Activated naive CD4-positive, alpha-beta T cell treated with anti-CD3 and anti-CD28 coated beads for 36 hours (primary cell): ENCODE measurements at regions not wholly inside any gene's neighbourhood (a gene's known extent, or its start where the extent isn't known, plus 50 kb on each side); places are given as distances from the start of the nearest gene placed in this dataset.
"Not testable (repeated sequence)": the region's sequence is repeated elsewhere in the genome, so short reads cannot be mapped to it uniquely, and the experiment has no call there.

Experiments used
- CTCF ChIA-PET: fragments of 350-600 bp; sonication (Branson Sonifier 250); formaldehyde crosslinking; loops from one replicate; lab custom pipeline; 2021; ENCODE audit warnings: antibody characterized with exemption; lab: Charles Lee
- DNase-seq: peaks from one replicate; pipeline ENCODE4 v3.0.0-alpha.2; 2020
- H3K27ac Mint-ChIP-seq: one replicate; pipeline ENCODE4 v1.8.0; 2021; ENCODE audit warnings: mild to moderate bottlenecking, mixed read lengths
- H3K27me3 Mint-ChIP-seq: one replicate; pipeline ENCODE4 v1.8.0; 2021; ENCODE audit warnings: low read depth, mixed read lengths
- H3K36me3 Mint-ChIP-seq: one replicate; pipeline ENCODE4 v1.8.0; 2021; ENCODE audit warnings: low read depth, mixed read lengths
- H3K4me1 Mint-ChIP-seq: one replicate; pipeline ENCODE4 v1.8.0; 2021; ENCODE audit warnings: low read depth, mixed read lengths
- H3K4me3 Mint-ChIP-seq: one replicate; pipeline ENCODE4 v1.8.0; 2021; ENCODE audit warnings: mild to moderate bottlenecking, moderate library complexity, mixed read lengths
- H3K9me3 Mint-ChIP-seq: one replicate; pipeline ENCODE4 v1.8.0; 2021; ENCODE audit warnings: mixed read lengths
- intact Hi-C: fragments of 100-400 bp; cut with micrococcal nuclease; formaldehyde crosslinking; loops from one replicate; pipeline ENCODE4 v1.15.1; 2023

DNA sequence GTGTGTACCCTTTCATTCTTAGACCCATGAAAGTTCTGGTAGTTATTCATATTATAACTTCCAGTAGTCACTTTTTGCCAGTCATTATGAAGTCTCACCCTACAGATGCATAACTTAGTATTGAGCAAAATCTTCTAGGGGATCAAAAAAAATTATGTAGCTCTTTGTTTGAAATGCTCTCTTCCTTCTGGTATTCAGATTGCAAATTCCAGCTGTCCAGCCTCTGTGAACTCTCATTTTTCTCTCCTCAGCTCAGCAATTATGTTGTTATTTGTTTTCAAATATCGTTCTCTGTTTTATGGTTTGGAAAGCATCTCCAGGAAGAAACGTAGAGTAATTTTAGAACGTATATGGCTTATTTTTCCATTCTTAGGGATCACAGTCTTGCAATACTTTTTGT lies 442.5 kb downstream of the SEMA3D start:
- Mint-ChIP-seq H3K4me3 (no peak overlapping the region), H3K9me3 (no peaks in the 10 kb centered on the region), H3K27me3 (peaks cover 3% of the 10 kb centered on the region), H3K4me1 (no peaks in the 10 kb centered on the region), H3K36me3 (no peaks in the 10 kb centered on the region), H3K27ac (no peak overlapping the region)
- no peak for DNase-seq
- intact Hi-C loops, result no loop called here
- CTCF ChIA-PET, result no interaction called here

DNA sequence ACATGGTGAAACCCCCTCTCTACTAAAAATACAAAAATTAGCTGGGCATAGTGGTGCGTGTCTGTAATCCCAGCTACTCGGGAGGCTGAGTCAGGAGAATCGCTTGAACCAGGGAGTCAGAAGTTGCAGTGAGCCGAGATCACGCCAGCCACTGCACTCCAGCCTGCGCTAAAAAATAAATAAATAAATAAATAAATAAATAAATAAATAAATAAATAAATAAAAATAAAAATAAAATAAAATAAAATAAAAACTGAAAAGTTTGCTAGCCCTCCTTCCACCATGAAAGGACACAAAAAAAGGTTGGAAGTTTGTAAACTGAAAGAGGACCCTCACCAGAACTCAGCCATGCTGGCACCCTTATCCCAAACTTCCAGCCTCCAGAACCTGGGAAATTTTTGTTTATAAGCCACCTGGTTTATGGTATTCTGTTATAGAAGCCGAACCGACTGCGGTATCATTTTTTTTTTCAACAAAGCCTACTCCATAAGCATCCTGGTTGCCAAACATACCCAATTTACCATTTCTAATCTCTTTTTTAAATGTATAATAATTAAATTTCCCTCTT lies 448.2 kb downstream of the SEMA3D start:
- DNase-seq, result no peak
- CTCF ChIA-PET, result no interaction called here
- no peaks in the 10 kb centered on the region for H3K4me1 Mint-ChIP-seq
- peaks cover 2% of the 10 kb centered on the region for H3K9me3 Mint-ChIP-seq
- intact Hi-C loops, result no loop called here
- no peak overlapping the region for H3K27ac Mint-ChIP-seq
- H3K27me3 Mint-ChIP-seq, result no peaks in the 10 kb centered on the region
- H3K4me3 Mint-ChIP-seq, result no peak overlapping the region
- no peaks in the 10 kb centered on the region for H3K36me3 Mint-ChIP-seq

DNA sequence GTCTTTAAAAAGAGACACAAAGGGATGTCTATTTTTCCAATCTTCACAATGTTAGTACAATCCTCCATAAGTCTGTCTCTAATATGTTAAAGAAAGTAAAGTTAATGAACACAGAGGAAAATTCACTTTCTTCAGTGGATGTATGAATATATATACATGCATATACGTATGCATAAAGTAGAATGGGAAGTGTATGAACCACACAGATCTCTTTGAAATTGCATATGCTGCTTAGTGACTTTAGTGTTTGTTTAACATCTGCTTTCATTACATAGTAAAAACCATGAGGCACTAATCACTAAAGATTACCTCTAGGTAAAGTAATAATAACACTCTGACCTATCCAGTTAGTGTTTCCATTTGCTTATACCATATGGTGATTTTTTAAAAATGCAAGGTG lies 451.2 kb downstream of the SEMA3D start:
- Mint-ChIP-seq H3K9me3 (peaks cover 8% of the 10 kb centered on the region), H3K4me3 (no peak overlapping the region), H3K27me3 (no peaks in the 10 kb centered on the region), H3K36me3 (peaks cover 1% of the 10 kb centered on the region), H3K27ac (no peak overlapping the region), H3K4me1 (no peaks in the 10 kb centered on the region)
- no peak for DNase-seq
- intact Hi-C loops, result no loop called here
- CTCF ChIA-PET, result no interaction called here

DNA sequence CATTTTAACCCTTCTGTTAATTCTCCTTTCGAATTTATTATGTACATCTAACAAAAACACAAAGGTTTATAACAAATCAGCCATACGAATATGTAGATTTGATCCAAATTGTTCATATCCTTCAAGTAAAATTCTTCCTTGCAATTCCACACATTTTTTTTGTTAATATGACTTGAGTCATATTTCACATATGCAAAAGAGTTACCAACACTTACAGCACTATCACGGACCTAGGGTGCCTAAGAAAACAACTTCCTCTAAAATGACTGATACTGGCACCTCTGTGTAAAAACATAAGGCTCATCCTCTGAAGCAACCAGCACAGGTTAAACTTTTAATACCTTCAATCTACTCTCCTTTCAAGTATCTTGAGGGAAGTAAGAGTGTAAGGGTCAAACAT lies 451.8 kb downstream of the SEMA3D start:
- Mint-ChIP-seq H3K9me3 (peaks cover 12% of the 10 kb centered on the region), H3K27ac (no peak overlapping the region), H3K36me3 (peaks cover 1% of the 10 kb centered on the region), H3K27me3 (no peaks in the 10 kb centered on the region), H3K4me3 (no peak overlapping the region), H3K4me1 (no peaks in the 10 kb centered on the region)
- CTCF ChIA-PET, result no interaction called here
- DNase-seq, result no peak
- intact Hi-C loops, result no loop called here

DNA sequence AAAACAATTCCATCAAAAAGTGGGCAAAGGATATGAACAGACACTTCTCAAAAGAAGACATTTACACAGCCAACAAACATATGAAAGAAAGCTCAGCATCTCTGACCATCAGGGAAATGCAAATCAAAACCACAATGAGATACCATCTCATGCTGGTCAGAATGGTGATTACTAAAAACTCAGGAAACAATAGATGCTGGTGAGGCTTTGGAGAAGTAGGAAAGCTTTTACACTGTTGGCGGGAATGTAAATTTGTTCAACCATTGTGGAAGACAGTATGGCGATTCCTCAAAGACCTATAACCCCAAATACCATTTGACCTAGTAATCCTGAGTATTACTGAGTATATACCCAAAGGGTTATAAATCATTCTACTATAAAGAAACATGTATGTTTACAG lies 452.9 kb downstream of the SEMA3D start:
- intact Hi-C loops, H3K4me1 Mint-ChIP-seq, H3K36me3 Mint-ChIP-seq, H3K27ac Mint-ChIP-seq, H3K4me3 Mint-ChIP-seq, DNase-seq, CTCF ChIA-PET, H3K27me3 Mint-ChIP-seq: not testable (repeated sequence)
- H3K9me3 Mint-ChIP-seq, result peaks cover 13% of the 10 kb centered on the region

DNA sequence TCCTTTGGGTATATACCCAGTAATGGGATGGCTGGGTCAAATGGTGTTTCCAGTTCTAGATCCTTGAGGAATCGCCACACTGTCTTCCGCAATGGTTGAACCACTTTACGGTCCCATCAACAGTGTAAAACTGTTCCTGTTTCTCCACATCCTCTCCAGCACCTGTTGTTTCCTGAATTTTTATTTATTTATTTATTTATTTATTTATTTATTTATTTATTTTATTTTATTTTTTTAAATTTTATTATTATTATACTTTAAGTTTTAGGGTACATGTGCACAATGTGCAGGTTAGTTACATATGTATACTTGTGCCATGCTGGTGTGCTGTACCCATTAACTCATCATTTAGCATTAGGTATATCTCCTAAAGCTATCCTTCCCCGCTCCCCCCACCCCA lies 456.0 kb downstream of the SEMA3D start:
- DNase-seq, H3K4me1 Mint-ChIP-seq, H3K4me3 Mint-ChIP-seq, H3K27me3 Mint-ChIP-seq, intact Hi-C loops, H3K27ac Mint-ChIP-seq, H3K36me3 Mint-ChIP-seq, CTCF ChIA-PET: not testable (repeated sequence)
- H3K9me3 Mint-ChIP-seq, result peaks cover 15% of the 10 kb centered on the region

DNA sequence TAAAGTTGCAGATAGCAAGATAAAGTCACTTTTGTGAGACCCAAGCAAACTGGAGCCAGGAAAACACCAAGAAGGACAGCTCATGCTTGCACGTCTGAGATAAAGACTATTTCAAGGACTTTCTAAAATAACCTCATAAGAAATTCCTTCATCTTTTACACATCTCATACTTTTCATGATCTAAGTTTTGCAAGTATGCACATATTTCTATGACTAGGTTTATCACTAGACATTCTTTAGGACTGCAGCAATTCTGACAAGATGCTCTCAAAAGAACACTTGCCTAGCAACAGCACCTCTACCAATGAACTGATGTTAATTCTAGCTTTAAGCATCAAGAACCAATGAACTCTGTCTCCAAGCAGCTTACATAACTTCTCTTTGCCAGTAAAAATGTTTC lies 457.6 kb downstream of the SEMA3D start:
- no peak for DNase-seq
- Mint-ChIP-seq H3K9me3 (peaks cover 13% of the 10 kb centered on the region), H3K4me1 (no peaks in the 10 kb centered on the region), H3K27ac (no peak overlapping the region), H3K36me3 (peaks cover 1% of the 10 kb centered on the region), H3K27me3 (no peaks in the 10 kb centered on the region), H3K4me3 (no peak overlapping the region)
- intact Hi-C loops, result no loop called here
- CTCF ChIA-PET, result no interaction called here

DNA sequence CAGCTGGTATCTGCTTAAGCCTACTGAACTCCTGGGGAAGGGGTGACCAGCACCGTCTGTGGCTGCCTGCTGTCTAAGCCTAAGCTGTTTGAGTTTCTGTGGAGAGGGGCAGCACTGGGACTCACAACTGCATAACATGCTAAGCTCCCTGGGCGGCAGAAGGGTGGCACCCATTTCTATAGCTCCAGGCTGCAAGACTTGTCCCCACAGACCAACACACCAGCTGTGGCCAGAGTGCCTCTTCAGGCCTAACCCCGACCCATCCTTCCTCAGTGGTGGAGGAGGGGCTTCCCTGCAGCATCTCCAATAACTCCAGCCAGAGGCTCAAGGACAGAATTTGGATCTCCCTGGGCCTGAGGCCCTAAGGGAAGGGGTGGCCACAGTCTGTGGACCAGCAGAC lies 464.1 kb downstream of the SEMA3D start:
- Mint-ChIP-seq H3K27ac (no peak overlapping the region), H3K4me1 (no peaks in the 10 kb centered on the region), H3K36me3 (no peaks in the 10 kb centered on the region), H3K9me3 (peaks cover 1% of the 10 kb centered on the region), H3K27me3 (no peaks in the 10 kb centered on the region), H3K4me3 (no peak overlapping the region)
- DNase-seq, result no peak
- intact Hi-C loops, result no loop called here
- CTCF ChIA-PET, result no interaction called here

DNA sequence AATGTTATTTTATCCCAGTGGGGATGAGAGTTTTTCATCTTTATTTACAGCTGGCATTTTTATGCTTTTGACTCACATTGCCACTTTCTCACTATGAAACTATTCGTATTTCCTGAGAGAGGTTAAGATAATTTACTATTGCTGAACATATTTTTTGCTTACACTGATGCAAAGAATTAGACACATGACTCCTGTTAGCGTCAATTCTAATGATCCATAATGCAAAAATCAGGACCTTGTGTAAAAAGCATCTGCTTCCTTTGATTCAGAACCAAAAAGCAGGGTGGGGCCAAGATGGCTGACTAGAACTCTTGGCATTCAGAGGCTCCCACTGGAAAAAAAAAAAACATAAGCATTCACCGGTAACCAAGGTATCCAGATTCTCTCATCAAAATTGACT lies 464.8 kb downstream of the SEMA3D start:
- Mint-ChIP-seq H3K27ac (no peak overlapping the region), H3K36me3 (no peaks in the 10 kb centered on the region), H3K9me3 (peaks cover 1% of the 10 kb centered on the region), H3K4me3 (no peak overlapping the region), H3K27me3 (no peaks in the 10 kb centered on the region), H3K4me1 (no peaks in the 10 kb centered on the region)
- no peak for DNase-seq
- CTCF ChIA-PET, result no interaction called here
- intact Hi-C loops, result no loop called here

DNA sequence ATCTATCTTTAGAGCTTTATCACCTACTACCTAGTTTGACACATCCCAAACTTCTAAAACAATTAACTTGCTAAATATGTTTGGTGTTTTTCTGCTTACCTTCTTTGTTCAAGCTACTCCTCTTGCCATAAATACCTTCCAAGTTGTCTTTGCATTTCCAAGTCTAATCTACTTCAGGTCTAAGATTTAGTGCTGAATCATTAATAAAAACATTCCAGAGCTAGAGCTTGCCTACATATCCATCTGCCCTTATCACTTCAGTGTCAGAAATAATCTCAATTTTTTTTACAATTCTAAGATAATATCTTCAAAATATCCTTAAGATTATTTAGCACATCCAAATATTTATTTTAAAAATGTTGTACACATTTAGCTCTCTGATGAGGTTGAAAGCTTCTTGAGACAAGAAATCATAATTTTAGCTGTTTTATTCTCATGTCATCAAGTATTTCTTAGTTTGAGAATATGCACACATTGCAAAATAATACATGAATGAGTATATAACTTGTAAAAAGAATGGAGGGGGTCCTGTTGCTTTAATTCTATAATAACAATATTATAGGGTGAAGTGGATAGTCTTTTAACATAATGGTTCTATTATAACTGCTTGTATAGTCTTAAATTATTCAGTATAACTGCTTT lies 466.3 kb downstream of the SEMA3D start:
- CTCF ChIA-PET, result no interaction called here
- intact Hi-C loops, result no loop called here
- Mint-ChIP-seq H3K36me3 (no peaks in the 10 kb centered on the region), H3K27ac (no peak overlapping the region), H3K9me3 (no peaks in the 10 kb centered on the region), H3K4me1 (no peaks in the 10 kb centered on the region), H3K27me3 (no peaks in the 10 kb centered on the region), H3K4me3 (no peak overlapping the region)
- no peak for DNase-seq

DNA sequence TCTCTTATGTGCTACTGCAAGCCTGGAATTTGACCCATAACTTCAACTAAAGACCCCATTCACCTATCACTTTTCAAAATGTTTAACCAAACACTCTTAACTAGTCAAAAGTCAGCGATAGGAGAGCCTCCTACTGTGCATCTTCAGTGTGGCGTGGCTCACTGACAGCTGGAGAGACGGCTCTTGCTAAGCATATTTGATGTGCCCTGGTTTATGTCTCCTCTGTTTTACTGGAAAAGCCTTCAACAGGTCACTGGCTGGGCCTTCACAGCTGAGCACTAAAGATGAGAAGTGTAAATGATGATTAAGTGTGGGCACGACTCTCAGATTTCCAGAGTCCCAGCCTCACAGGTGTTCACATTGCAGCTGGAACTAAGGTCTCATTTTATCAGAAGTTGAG lies 472.1 kb downstream of the SEMA3D start:
- intact Hi-C loops, result no loop called here
- H3K36me3 Mint-ChIP-seq, result no peaks in the 10 kb centered on the region
- no peak overlapping the region for H3K27ac Mint-ChIP-seq
- no peaks in the 10 kb centered on the region for H3K4me1 Mint-ChIP-seq
- no peak overlapping the region for H3K4me3 Mint-ChIP-seq
- no peaks in the 10 kb centered on the region for H3K27me3 Mint-ChIP-seq
- H3K9me3 Mint-ChIP-seq, result no peaks in the 10 kb centered on the region
- CTCF ChIA-PET, result no interaction called here
- DNase-seq, result no peak

DNA sequence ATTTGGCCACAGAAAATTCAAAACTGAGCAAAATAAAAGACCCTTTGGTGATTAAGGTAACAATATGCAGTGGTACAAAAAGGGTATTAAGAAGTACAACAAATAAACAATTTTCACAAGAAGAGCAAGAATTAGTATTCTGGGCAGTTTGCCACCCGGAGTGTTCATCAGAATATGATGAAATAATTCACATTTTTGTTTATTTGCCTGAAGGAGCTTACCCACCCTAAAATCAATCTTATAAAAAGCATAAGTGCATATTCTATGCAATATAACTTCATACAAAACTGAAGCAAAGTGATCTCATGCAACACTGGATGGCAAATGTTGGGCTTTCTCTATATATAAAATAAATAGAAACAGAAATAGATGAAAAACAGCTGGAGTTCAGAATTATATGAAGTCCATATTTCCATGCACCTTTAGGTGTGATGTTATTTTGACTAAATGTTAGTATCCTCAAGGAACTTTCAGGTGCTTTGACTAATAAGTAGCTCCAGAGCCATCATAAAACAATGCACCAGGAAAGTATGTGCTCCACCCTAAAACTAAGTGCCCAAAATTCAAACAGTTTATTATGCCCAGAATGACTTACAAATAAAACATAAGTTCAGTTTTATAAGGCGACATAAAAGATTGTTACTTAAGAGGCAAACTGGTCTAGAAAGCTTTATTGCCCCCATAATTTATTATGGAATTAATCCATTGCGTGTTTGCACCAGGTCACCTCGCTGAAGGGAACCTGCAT lies 474.3 kb downstream of the SEMA3D start:
- no peak for DNase-seq
- Mint-ChIP-seq H3K4me3 (no peak overlapping the region), H3K4me1 (no peaks in the 10 kb centered on the region), H3K27ac (no peak overlapping the region), H3K36me3 (no peaks in the 10 kb centered on the region), H3K9me3 (no peaks in the 10 kb centered on the region), H3K27me3 (no peaks in the 10 kb centered on the region)
- CTCF ChIA-PET, result no interaction called here
- intact Hi-C loops, result no loop called here

DNA sequence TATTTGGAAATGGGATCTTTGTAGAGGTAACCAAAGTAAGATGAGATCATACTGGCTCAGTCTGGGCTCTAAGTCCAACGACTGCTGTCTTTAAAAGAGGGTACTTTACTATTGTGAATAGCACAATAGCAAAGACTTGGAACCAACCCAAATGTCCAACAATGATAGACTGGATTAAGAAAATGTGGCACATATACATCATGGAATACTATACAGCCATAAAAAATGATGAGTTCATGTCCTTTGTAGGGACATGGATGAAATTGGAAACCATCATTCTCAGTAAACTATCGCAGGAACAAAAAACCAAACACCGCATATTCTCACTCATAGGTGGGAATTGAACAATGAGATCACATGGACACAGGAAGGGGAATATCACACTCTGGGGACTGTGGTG lies 476.3 kb downstream of the SEMA3D start:
- intact Hi-C loops, H3K36me3 Mint-ChIP-seq, H3K4me3 Mint-ChIP-seq, H3K4me1 Mint-ChIP-seq, H3K9me3 Mint-ChIP-seq, DNase-seq, CTCF ChIA-PET, H3K27ac Mint-ChIP-seq, H3K27me3 Mint-ChIP-seq: not testable (repeated sequence)
